Superior temporal gyrus (tissue), 1 donor: ENCODE measurements at regions not wholly inside any gene's neighbourhood (a gene's known extent, or its start where the extent isn't known, plus 50 kb on each side); places are given as distances from the start of the nearest gene placed in this dataset.
"Not testable (repeated sequence)": the region's sequence is repeated elsewhere in the genome, so short reads cannot be mapped to it uniquely, and the experiment has no call there.

Experiments used
- DNase-seq: peaks from one replicate; pipeline ENCODE4 v3.0.0-alpha.2; 2016; ENCODE audit errors: extremely low spot score

- no peak for DNase-seq
These were observed 273.8 kb upstream of the SFSWAP start for GRCh38 chr12:131436922-131437705.

- DNase-seq = no peak
These were observed 273.0 kb upstream of the SFSWAP start for GRCh38 chr12:131437706-131438492.

- not testable (repeated sequence) for DNase-seq
These were observed 272.4 kb upstream of the SFSWAP start for GRCh38 chr12:131438493-131438835.

- no peak for DNase-seq
These were observed 272.0 kb upstream of the SFSWAP start for GRCh38 chr12:131438881-131439280.

GRCh38 chr12:131439752-131440151 lies 271.1 kb upstream of the SFSWAP start:
- not testable (repeated sequence) for DNase-seq

GRCh38 chr12:131440209-131441059 lies 270.5 kb upstream of the SFSWAP start:
- not testable (repeated sequence) for DNase-seq

- no peak for DNase-seq
These were observed 269.9 kb upstream of the SFSWAP start for GRCh38 chr12:131441060-131441396.

- no peak for DNase-seq
These were observed 269.1 kb upstream of the SFSWAP start for GRCh38 chr12:131441638-131442336.

- DNase-seq = no peak
These were observed 268.5 kb upstream of the SFSWAP start for GRCh38 chr12:131442337-131442918.

- no peak for DNase-seq
These were observed 267.6 kb upstream of the SFSWAP start for GRCh38 chr12:131443019-131444000.

GRCh38 chr12:131444220-131445164 lies 266.4 kb upstream of the SFSWAP start:
- DNase-seq = no peak

GRCh38 chr12:131445184-131445774 lies 265.6 kb upstream of the SFSWAP start:
- no peak for DNase-seq

GRCh38 chr12:131445795-131446194 lies 265.1 kb upstream of the SFSWAP start:
- no peak for DNase-seq

- not testable (repeated sequence) for DNase-seq
These were observed 263.3 kb upstream of the SFSWAP start for GRCh38 chr12:131447636-131448035.

GRCh38 chr12:131448254-131448795 lies 262.6 kb upstream of the SFSWAP start:
- DNase-seq = no peak

GRCh38 chr12:131449027-131449426 lies 261.9 kb upstream of the SFSWAP start:
- no peak for DNase-seq

- no peak for DNase-seq
These were observed 258.4 kb upstream of the SFSWAP start for GRCh38 chr12:131452444-131452860.
